Uterus (tissue), 3 donors: ENCODE measurements at regions not wholly inside any gene's neighbourhood (a gene's known extent, or its start where the extent isn't known, plus 50 kb on each side); places are given as distances from the start of the nearest gene placed in this dataset.

Experiments
- DNase-seq, 2 donors: peaks; one replicate each; pipeline ENCODE4 v3.0.0-alpha.2; 2019 to 2020
- H3K27ac ChIP-seq, 2 donors: fragments of 200-600 bp; sonication (generic); 1 replicate in 1 of 2; 2 replicates in 1 of 2; pipeline ENCODE4 v1.5.1; 2016 to 2018
- H3K27me3 ChIP-seq, 2 donors: fragments of 200-600 bp; sonication (generic); one replicate each; pipeline ENCODE4 v1.5.1; 2018 to 2019; ENCODE audit warnings: control low read depth in 1 of 2
- H3K36me3 ChIP-seq, 2 donors: fragments of 200-600 bp; sonication (generic); one replicate each; pipeline ENCODE4 v1.5.1; 2019; ENCODE audit warnings: control low read depth in 1 of 2
- H3K4me1 ChIP-seq, 2 donors: fragments of 200-600 bp; sonication (generic); one replicate each; pipeline ENCODE4 v1.5.1; 2018 to 2019; ENCODE audit warnings: control low read depth in 1 of 2
- H3K4me3 ChIP-seq, 2 donors: fragments of 200-600 bp; sonication (generic); 1 replicate in 1 of 2; 2 replicates in 1 of 2; pipeline ENCODE4 v1.5.1; 2018 to 2019; ENCODE audit warnings: mild to moderate bottlenecking in 1 of 2
- H3K9me3 ChIP-seq, 2 donors: fragments of 200-600 bp; sonication (generic); one replicate each; pipeline ENCODE4 v1.5.1; 2019; ENCODE audit warnings: control low read depth in 1 of 2
- CTCF ChIP-seq, 4 experiments: fragments of 200-600 bp in 2 of 4; fragments of 450-650 bp in 2 of 4; sonication (generic) in 2 of 4; IDR thresholded peaks; one replicate each; pipeline ENCODE4 v1.5.1; 2016 to 2019; ENCODE audit warnings: antibody characterized with exemption in 4 of 4, mild to moderate bottlenecking in 2 of 4, moderate library complexity in 1 of 4
- POLR2A ChIP-seq, 2 donors: fragments of 450-650 bp; IDR thresholded peaks; one replicate each; pipeline ENCODE4 v1.6.1; 2016; ENCODE audit warnings: antibody characterized with exemption in 2 of 2, mild to moderate bottlenecking in 1 of 2, moderate library complexity in 1 of 2
- intact Hi-C: fragments of 100-400 bp; cut with DNase I; formaldehyde crosslinking; loops from one replicate; pipeline ENCODE4 v1.15.1; 2023; ENCODE audit warnings: low total_unique reads
- donor health status: DM: yes; HTN: yes; CAD: no.

DNA sequence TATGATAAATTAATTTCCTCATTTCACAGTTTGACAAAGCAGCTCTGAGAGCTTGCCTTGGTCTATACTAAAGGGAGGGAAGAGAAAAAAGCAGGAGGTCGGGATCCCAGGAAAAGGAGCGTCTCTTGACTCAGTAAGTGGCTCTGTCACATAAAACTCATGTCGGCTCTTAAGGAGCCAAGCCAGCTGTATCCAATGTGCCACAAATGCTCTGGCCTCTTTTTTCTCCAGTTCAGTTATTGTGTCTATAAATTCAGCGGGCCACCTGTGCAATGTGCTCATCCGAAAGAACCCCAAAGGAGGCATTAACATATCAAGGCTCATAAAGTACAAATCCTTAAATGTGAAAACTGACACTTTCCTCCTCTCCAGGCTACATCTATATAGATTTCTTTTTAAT is 337.7 kb upstream of the FAM241A start:
- Histone ChIP-seq H3K27me3 (no peaks in the 10 kb centered on the region), H3K4me1 (no peaks in the 10 kb centered on the region), H3K36me3 (no peaks in the 10 kb centered on the region), H3K27ac (no peak overlapping the region), H3K4me3 (no peak overlapping the region), H3K9me3 (no peaks in the 10 kb centered on the region)
- intact Hi-C loops, result no loop called here
- no peak for TF ChIP-seq POLR2A (IDR thresholded peaks at IDR 0.05)
- no peak for TF ChIP-seq CTCF (IDR thresholded peaks at IDR 0.05)
- no peak for DNase-seq

- Histone ChIP-seq H3K27ac (no peak overlapping the region), H3K4me3 (no peak overlapping the region), H3K27me3 (no peaks in the 10 kb centered on the region), H3K4me1 (no peaks in the 10 kb centered on the region), H3K36me3 (no peaks in the 10 kb centered on the region), H3K9me3 (no peaks in the 10 kb centered on the region)
- TF ChIP-seq CTCF (IDR thresholded peaks at IDR 0.05) (no peak), POLR2A (IDR thresholded peaks at IDR 0.05) (no peak)
- no peak for DNase-seq
- intact Hi-C loops, result no loop called here
Measured at GRCh38 chr4:111808174-111808573, 337.1 kb upstream of the FAM241A start.

DNA sequence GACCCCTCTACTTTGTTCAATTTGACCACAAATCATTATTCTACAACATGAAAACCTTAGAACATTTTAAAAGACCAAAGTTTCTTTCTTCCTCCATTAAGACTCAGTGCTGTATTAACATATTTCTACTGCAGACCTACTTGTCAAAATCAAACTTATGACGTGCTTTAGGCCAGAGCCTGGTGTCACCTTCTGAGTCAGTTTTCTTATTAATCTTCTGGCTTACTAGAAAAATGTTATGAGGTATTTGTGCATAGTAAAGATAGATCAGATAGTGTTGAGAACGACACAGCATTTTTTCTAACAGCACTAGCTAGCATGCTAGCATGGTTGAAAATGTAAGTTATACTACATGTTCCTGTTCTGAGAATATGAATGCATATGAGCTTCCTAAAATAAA is 333.6 kb upstream of the FAM241A start:
- H3K9me3 ChIP-seq, result no peaks in the 10 kb centered on the region
- no peak overlapping the region for H3K27ac ChIP-seq
- TF ChIP-seq POLR2A (IDR thresholded peaks at IDR 0.05), result no peak
- TF ChIP-seq CTCF (IDR thresholded peaks at IDR 0.05), result no peak
- H3K4me1 ChIP-seq, result no peaks in the 10 kb centered on the region
- DNase-seq, result no peak
- intact Hi-C loops, result no loop called here
- no peak overlapping the region for H3K4me3 ChIP-seq
- no peaks in the 10 kb centered on the region for H3K36me3 ChIP-seq
- H3K27me3 ChIP-seq, result no peaks in the 10 kb centered on the region

DNA sequence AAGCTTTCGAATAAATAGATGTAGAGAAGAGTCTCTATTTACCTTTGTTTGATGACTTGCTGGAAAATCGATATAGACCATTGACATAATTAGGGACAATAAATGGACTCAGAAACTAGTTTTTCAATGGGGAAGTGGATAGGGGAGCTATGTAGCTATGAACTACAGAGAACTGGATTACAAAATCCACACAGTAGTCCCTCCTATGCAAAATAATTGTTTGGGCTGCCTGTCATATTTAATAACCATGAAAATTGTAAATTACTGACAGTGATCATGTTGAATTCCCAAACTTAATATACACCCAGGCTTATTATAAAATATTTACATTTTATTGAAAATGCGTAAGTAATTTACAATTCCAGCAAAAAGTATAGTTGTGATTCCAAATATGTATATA is 333.1 kb upstream of the FAM241A start:
- TF ChIP-seq POLR2A (IDR thresholded peaks at IDR 0.05) (no peak), CTCF (IDR thresholded peaks at IDR 0.05) (no peak)
- H3K4me3 ChIP-seq, result no peak overlapping the region
- intact Hi-C loops, result no loop called here
- no peaks in the 10 kb centered on the region for H3K4me1 ChIP-seq
- no peaks in the 10 kb centered on the region for H3K36me3 ChIP-seq
- no peak for DNase-seq
- H3K9me3 ChIP-seq, result no peaks in the 10 kb centered on the region
- no peak overlapping the region for H3K27ac ChIP-seq
- H3K27me3 ChIP-seq, result no peaks in the 10 kb centered on the region

GRCh38 chr4:111812760-111813159 is 332.5 kb upstream of the FAM241A start:
- H3K9me3 ChIP-seq, result no peaks in the 10 kb centered on the region
- no peak for DNase-seq
- intact Hi-C loops, result no loop called here
- TF ChIP-seq CTCF (IDR thresholded peaks at IDR 0.05), result no peak
- no peak for TF ChIP-seq POLR2A (IDR thresholded peaks at IDR 0.05)
- no peaks in the 10 kb centered on the region for H3K36me3 ChIP-seq
- H3K4me1 ChIP-seq, result no peaks in the 10 kb centered on the region
- no peaks in the 10 kb centered on the region for H3K27me3 ChIP-seq
- H3K4me3 ChIP-seq, result no peak overlapping the region
- H3K27ac ChIP-seq, result no peak overlapping the region
